SU-DHL-6 (cell line): ENCODE measurements at regions not wholly inside any gene's neighbourhood (a gene's known extent, or its start where the extent isn't known, plus 50 kb on each side); places are given as distances from the start of the nearest gene placed in this dataset.

Source experiments
- H2AFZ ChIP-seq: fragments of 200-600 bp; sonication (generic); 2 replicates; pipeline ENCODE4 v1.6.1; 2014; ENCODE audit warnings: low read depth, mild to moderate bottlenecking, moderate library complexity, mixed read lengths, antibody characterized with exemption, low read length; ENCODE audit not compliant: severe bottlenecking
- H3F3A ChIP-seq: fragments of 200-600 bp; shearing (Covaris generic); 2 replicates; pipeline ENCODE4 v1.6.0; 2016; ENCODE audit warnings: antibody characterized with exemption, mild to moderate bottlenecking; ENCODE audit not compliant: insufficient read depth
- H3K27ac ChIP-seq: fragments of 200-600 bp; sonication (generic); 2 replicates; pipeline ENCODE4 v1.5.1; 2016; ENCODE audit warnings: low read depth, mild to moderate bottlenecking, low read length, moderate library complexity, mixed read lengths
- H3K27me3 ChIP-seq: fragments of 200-600 bp; sonication (generic), shearing (Covaris generic); 2 replicates; pipeline ENCODE4 v1.6.0; 2014; ENCODE audit warnings: mild to moderate bottlenecking, low read length
- H3K36me3 ChIP-seq: fragments of 200-600 bp; sonication (generic); 2 replicates; pipeline ENCODE4 v1.6.1; 2014; ENCODE audit warnings: mild to moderate bottlenecking, low read length, mixed read lengths
- H3K4me2 ChIP-seq: fragments of 300-600, 200-600 bp; shearing (Covaris generic), sonication (generic); 2 replicates; pipeline ENCODE4 v1.6.0; 2014; ENCODE audit warnings: low read length, low read depth, mild to moderate bottlenecking; ENCODE audit not compliant: poor library complexity, severe bottlenecking
- H3K4me3 ChIP-seq: fragments of 200-600 bp; sonication (generic); 2 replicates; pipeline ENCODE4 v1.5.1; 2014; ENCODE audit warnings: antibody characterized with exemption, low read length, mild to moderate bottlenecking, mixed read lengths; ENCODE audit not compliant: insufficient read depth, poor library complexity, severe bottlenecking
- H3K79me2 ChIP-seq: fragments of 200-600 bp; sonication (generic); 2 replicates; pipeline ENCODE4 v1.6.1; 2014; ENCODE audit warnings: mild to moderate bottlenecking, low read length, moderate library complexity; ENCODE audit not compliant: insufficient read depth
- H3K9ac ChIP-seq: fragments of 200-600 bp; sonication (generic); 2 replicates; pipeline ENCODE4 v1.7.0; 2014; ENCODE audit warnings: mild to moderate bottlenecking, low read length
- H3K9me2 ChIP-seq: fragments of 200-600 bp; sonication (generic); replicated peaks from 2 replicates; pipeline ENCODE4 v1.6.1; 2014; ENCODE audit warnings: low read length; ENCODE audit not compliant: insufficient read depth
- H3K9me3 ChIP-seq: fragments of 200-600 bp; sonication (generic); 2 replicates; pipeline ENCODE4 v1.6.1; 2014; ENCODE audit warnings: low read length, mixed read lengths; ENCODE audit not compliant: insufficient read depth
- H4K20me1 ChIP-seq: fragments of 200-600 bp; sonication (generic); 2 replicates; pipeline ENCODE4 v1.6.1; 2014; ENCODE audit warnings: low read depth, mild to moderate bottlenecking, antibody characterized with exemption, low read length, moderate library complexity, mixed read lengths
- EZH2phosphoT487 ChIP-seq: fragments of 200-600 bp; sonication (generic), shearing (Covaris generic); conservative IDR thresholded peaks from 2 replicates; pipeline ENCODE4 v1.6.1; 2018; ENCODE audit warnings: mild to moderate bottlenecking, antibody characterized with exemption, low read length, moderate library complexity, mixed read lengths
- TF ChIP-seq, protein P1 (sequence below): fragments of 200-600 bp; sonication (generic); IDR thresholded peaks from one replicate; pipeline ENCODE4 v1.5.1; 2017; ENCODE audit warnings: antibody characterized with exemption, mild to moderate bottlenecking, low read length, moderate library complexity; ENCODE audit not compliant: insufficient read depth, poor library complexity, severe bottlenecking

- TF ChIP-seq, protein P1, sequence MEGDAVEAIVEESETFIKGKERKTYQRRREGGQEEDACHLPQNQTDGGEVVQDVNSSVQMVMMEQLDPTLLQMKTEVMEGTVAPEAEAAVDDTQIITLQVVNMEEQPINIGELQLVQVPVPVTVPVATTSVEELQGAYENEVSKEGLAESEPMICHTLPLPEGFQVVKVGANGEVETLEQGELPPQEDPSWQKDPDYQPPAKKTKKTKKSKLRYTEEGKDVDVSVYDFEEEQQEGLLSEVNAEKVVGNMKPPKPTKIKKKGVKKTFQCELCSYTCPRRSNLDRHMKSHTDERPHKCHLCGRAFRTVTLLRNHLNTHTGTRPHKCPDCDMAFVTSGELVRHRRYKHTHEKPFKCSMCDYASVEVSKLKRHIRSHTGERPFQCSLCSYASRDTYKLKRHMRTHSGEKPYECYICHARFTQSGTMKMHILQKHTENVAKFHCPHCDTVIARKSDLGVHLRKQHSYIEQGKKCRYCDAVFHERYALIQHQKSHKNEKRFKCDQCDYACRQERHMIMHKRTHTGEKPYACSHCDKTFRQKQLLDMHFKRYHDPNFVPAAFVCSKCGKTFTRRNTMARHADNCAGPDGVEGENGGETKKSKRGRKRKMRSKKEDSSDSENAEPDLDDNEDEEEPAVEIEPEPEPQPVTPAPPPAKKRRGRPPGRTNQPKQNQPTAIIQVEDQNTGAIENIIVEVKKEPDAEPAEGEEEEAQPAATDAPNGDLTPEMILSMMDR: no peak
- TF ChIP-seq EZH2phosphoT487: no peak
- H2AFZ ChIP-seq: no peak overlapping the region
- H3K27me3 ChIP-seq: no peaks in the 10 kb centered on the region
- H3K9me3 ChIP-seq: no peaks in the 10 kb centered on the region
- H3K9ac ChIP-seq: no peak overlapping the region
- no peak overlapping the region for H3K4me2 ChIP-seq
- H3F3A ChIP-seq: no peaks in the 10 kb centered on the region
- no peaks in the 10 kb centered on the region for H4K20me1 ChIP-seq
- no peak overlapping the region for H3K27ac ChIP-seq
- no peak overlapping the region for H3K4me3 ChIP-seq
- H3K36me3 ChIP-seq: no peaks in the 10 kb centered on the region
- H3K9me2 ChIP-seq: no peaks in the 10 kb centered on the region
- H3K79me2 ChIP-seq: no peaks in the 10 kb centered on the region
Measured at GRCh38 chr5:16271851-16272250, 92.3 kb upstream of the MARCHF11 start.

DNA sequence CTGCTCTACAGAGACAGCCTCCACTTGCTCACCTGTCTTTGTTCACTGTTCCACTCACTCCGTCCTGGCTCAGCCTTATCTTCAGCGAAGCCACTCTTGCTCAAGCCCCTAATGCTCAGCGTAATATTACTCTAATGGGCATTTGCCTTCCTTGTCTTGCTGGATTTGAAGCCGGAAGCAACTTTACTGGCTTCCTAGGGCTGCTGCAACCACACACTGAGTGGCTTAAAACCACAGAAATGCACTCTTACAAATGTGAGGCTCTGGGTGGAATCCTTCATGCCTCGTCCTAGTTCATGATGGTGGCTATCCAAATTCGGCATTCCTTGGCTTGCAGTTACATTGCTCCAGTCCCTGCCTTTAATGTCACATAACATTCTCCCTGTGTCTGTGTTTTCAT, 85.5 kb upstream of the MARCHF11 start:
- no peak for TF ChIP-seq EZH2phosphoT487
- TF ChIP-seq, protein P1: no peak
- no peaks in the 10 kb centered on the region for H3K9me3 ChIP-seq
- H3K27ac ChIP-seq: no peak overlapping the region
- H3K9me2 ChIP-seq: no peaks in the 10 kb centered on the region
- no peaks in the 10 kb centered on the region for H3K79me2 ChIP-seq
- no peak overlapping the region for H3K4me3 ChIP-seq
- no peak overlapping the region for H3K9ac ChIP-seq
- H3K4me2 ChIP-seq: no peak overlapping the region
- H3K36me3 ChIP-seq: no peaks in the 10 kb centered on the region
- no peak overlapping the region for H2AFZ ChIP-seq
- no peaks in the 10 kb centered on the region for H4K20me1 ChIP-seq
- no peaks in the 10 kb centered on the region for H3F3A ChIP-seq
- no peaks in the 10 kb centered on the region for H3K27me3 ChIP-seq

GRCh38 chr5:16260000-16260399, 80.4 kb upstream of the MARCHF11 start:
- Histone ChIP-seq H2AFZ (no peak overlapping the region), H3K79me2 (no peaks in the 10 kb centered on the region), H3K27me3 (no peaks in the 10 kb centered on the region), H4K20me1 (no peaks in the 10 kb centered on the region), H3K9me3 (no peaks in the 10 kb centered on the region), H3K36me3 (no peaks in the 10 kb centered on the region), H3K4me2 (no peak overlapping the region), H3K9me2 (no peaks in the 10 kb centered on the region), H3K4me3 (no peak overlapping the region), H3F3A (no peaks in the 10 kb centered on the region), H3K27ac (no peak overlapping the region), H3K9ac (no peak overlapping the region)
- no peak for TF ChIP-seq EZH2phosphoT487
- TF ChIP-seq, protein P1: no peak

- Histone ChIP-seq H3K4me3 (no peak overlapping the region), H3K9me2 (no peaks in the 10 kb centered on the region), H3K36me3 (no peaks in the 10 kb centered on the region), H3K9ac (no peak overlapping the region), H3F3A (no peaks in the 10 kb centered on the region), H3K27ac (no peak overlapping the region), H2AFZ (no peak overlapping the region), H3K9me3 (0 out of 2 replicates have a peak, but pooled peaks cover 3% of the 10 kb centered on the region), H3K27me3 (no peaks in the 10 kb centered on the region), H3K79me2 (no peaks in the 10 kb centered on the region), H4K20me1 (no peaks in the 10 kb centered on the region), H3K4me2 (no peak overlapping the region)
- TF ChIP-seq EZH2phosphoT487: no peak
- TF ChIP-seq, protein P1: no peak
Measured at GRCh38 chr5:16253856-16254255, 74.3 kb upstream of the MARCHF11 start.
